CD4-positive, alpha-beta memory T cell (primary cell): ENCODE measurements at regions not wholly inside any gene's neighbourhood (a gene's known extent, or its start where the extent isn't known, plus 50 kb on each side); places are given as distances from the start of the nearest gene placed in this dataset.

Experiments
- CTCF ChIA-PET: fragments of 350-600 bp; sonication (Branson Sonifier 250); formaldehyde crosslinking; loops from one replicate; lab custom pipeline; 2021; ENCODE audit warnings: inconsistent platforms; ENCODE audit not compliant: partially characterized antibody; lab: Charles Lee
- POLR2A ChIA-PET: fragments of 350-600 bp; sonication (Branson Sonifier 250); formaldehyde crosslinking; loops from one replicate; lab custom pipeline; 2021; ENCODE audit not compliant: partially characterized antibody; lab: Charles Lee
- DNase-seq, 5 donors: peaks; one replicate each; pipeline versions ENCODE4 v3.0.0 to v3.0.0-alpha.2; 2020 to 2022; ENCODE audit warnings: mixed read lengths in 1 of 5
- H3K27ac ChIP-seq: one replicate; pipeline ENCODE4 v1.7.0; 2013; ENCODE audit warnings: low read depth, low read length
- H3K27me3 ChIP-seq: 2 replicates; pipeline ENCODE4 v1.7.0; 2013; ENCODE audit warnings: mild to moderate bottlenecking, low read length, moderate library complexity; ENCODE audit not compliant: insufficient read depth
- H3K36me3 ChIP-seq: 2 replicates; pipeline ENCODE4 v1.7.0; 2013; ENCODE audit warnings: mild to moderate bottlenecking, low read length, moderate library complexity; ENCODE audit not compliant: insufficient read depth
- H3K4me1 ChIP-seq: 2 replicates; pipeline ENCODE4 v1.7.0; 2013; ENCODE audit warnings: mild to moderate bottlenecking, low read length, moderate library complexity; ENCODE audit not compliant: insufficient read depth
- H3K4me3 ChIP-seq, 2 donors: one replicate each; pipeline ENCODE4 v1.7.0; 2013; ENCODE audit warnings: low read length in 2 of 2, mild to moderate bottlenecking in 1 of 2
- H3K9me3 ChIP-seq, 2 donors: one replicate each; pipeline ENCODE4 v1.7.0; 2013; ENCODE audit warnings: low read length in 2 of 2, control low read depth in 1 of 2; ENCODE audit not compliant: control insufficient read depth in 1 of 2
- H3K27ac Mint-ChIP-seq, 7 donors: one replicate each; pipeline ENCODE4 v1.8.0; 2020 to 2021; ENCODE audit warnings: mixed read lengths in 7 of 7, mild to moderate bottlenecking in 6 of 7, inconsistent platforms in 3 of 7, moderate library complexity in 3 of 7
- H3K27me3 Mint-ChIP-seq, 2 donors: one replicate each; pipeline ENCODE4 v1.8.0; 2020 to 2021; ENCODE audit warnings: mixed read lengths in 2 of 2
- H3K36me3 Mint-ChIP-seq, 2 donors: one replicate each; pipeline ENCODE4 v1.8.0; 2020 to 2021; ENCODE audit warnings: mixed read lengths in 2 of 2, inconsistent platforms in 1 of 2, mild to moderate bottlenecking in 1 of 2
- H3K4me1 Mint-ChIP-seq, 4 donors: one replicate each; pipeline ENCODE4 v1.8.0; 2020 to 2021; ENCODE audit warnings: mixed read lengths in 4 of 4, mild to moderate bottlenecking in 1 of 4
- H3K4me3 Mint-ChIP-seq, 8 donors: one replicate each; pipeline ENCODE4 v1.8.0; 2020 to 2021; ENCODE audit warnings: mixed read lengths in 8 of 8, mild to moderate bottlenecking in 7 of 8, moderate library complexity in 6 of 8, inconsistent platforms in 3 of 8
- H3K9me3 Mint-ChIP-seq, 8 donors: one replicate each; pipeline ENCODE4 v1.8.0; 2020 to 2021; ENCODE audit warnings: mixed read lengths in 8 of 8, mild to moderate bottlenecking in 5 of 8, inconsistent platforms in 3 of 8, moderate library complexity in 1 of 8
- intact Hi-C: fragments of 100-400 bp; cut with micrococcal nuclease; formaldehyde crosslinking; loops from one replicate; pipeline ENCODE4 v1.15.1; 2023

GRCh38 chr5:141783947-141784296, 94.3 kb downstream of the PCDH1 start:
- Histone ChIP-seq H3K4me1 (no peaks in the 10 kb centered on the region), H3K27ac (no peak overlapping the region), H3K27me3 (peaks cover 8% of the 10 kb centered on the region), H3K36me3 (no peaks in the 10 kb centered on the region), H3K9me3 (no peaks in the 10 kb centered on the region), H3K4me3 (no peak overlapping the region)
- intact Hi-C loops, result no loop called here
- ChIA-PET CTCF (interaction anchor here (1.5 to 2.8 kb wide), 2 partner anchors 29 to 92 kb away, joined by 3 to 12 read pairs; no protein-coding TSS in a partner anchor), POLR2A (no interaction called here)
- H3K4me3 Mint-ChIP-seq, result no peak overlapping the region
- no peaks in the 10 kb centered on the region for H3K36me3 Mint-ChIP-seq
- no peaks in the 10 kb centered on the region for H3K9me3 Mint-ChIP-seq
- peaks cover 3 to 23% of the 10 kb centered on the region in 2 donors for H3K27me3 Mint-ChIP-seq
- H3K4me1 Mint-ChIP-seq, result no peaks in the 10 kb centered on the region
- H3K27ac Mint-ChIP-seq, result peak overlapping the region in 1 of 7 donors; percentile 2
- DNase-seq, result no peak

DNA sequence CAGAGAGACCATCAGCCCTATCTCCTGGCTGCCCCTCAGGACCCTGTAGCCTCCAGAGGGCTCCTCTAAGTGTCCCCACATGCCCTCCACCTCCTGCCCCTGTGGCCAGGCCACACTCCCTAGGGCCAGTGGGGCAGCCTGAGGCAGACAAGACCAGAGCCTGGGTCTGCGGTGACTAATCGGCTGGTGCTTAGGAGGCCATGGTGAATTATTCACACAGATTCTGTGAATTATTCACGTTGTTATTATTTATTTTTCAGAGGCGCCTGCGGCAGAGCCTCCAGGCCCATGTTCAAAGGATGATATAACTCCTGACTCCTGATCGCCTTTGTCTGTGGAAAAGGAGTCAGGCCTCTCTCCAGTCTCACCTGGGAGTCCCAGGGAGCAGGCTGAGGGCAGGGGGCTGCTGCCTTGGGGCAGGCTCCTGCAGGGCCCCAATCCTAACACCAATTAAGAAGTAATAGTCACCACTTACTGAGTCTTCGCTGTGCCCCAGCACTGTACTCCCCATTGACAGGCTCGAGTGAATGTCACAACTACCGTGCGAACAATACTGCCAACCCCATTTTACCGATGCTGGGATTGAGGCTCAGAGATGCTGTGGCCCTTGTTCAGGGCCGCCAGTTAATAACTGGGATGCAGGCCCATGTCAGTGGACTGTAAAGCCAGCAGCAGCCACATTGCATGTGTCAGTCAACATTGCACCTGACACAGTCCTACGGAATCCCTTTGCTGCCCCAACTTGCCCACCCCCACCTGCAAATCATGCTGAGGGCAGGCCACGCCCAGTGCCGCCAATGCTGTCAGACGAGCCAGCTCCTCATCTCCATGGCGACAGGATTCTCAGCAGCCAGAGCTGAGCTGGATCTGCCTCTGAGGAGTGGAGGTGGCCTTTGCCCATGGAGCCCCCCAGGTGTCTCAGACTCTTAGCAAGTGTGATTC, 94.9 kb downstream of the PCDH1 start:
- Histone ChIP-seq H3K27ac (no peak overlapping the region), H3K36me3 (no peaks in the 10 kb centered on the region), H3K27me3 (peaks cover 8% of the 10 kb centered on the region), H3K9me3 (no peaks in the 10 kb centered on the region), H3K4me3 (no peak overlapping the region), H3K4me1 (no peaks in the 10 kb centered on the region)
- Mint-ChIP-seq H3K36me3 (no peaks in the 10 kb centered on the region), H3K9me3 (no peaks in the 10 kb centered on the region), H3K4me3 (no peak overlapping the region), H3K27me3 (peaks cover 3 to 20% of the 10 kb centered on the region in 2 donors), H3K4me1 (no peaks in the 10 kb centered on the region), H3K27ac (no peak overlapping the region)
- DNase-seq, result no peak
- POLR2A ChIA-PET, result no interaction called here
- intact Hi-C loops, result no loop called here
- CTCF ChIA-PET, result interaction anchor here (2.8 kb wide), 1 partner anchor 29 kb away, joined by 12 read pairs; no protein-coding TSS in a partner anchor

- Histone ChIP-seq H3K4me3 (no peak overlapping the region), H3K27me3 (peaks cover 3% of the 10 kb centered on the region), H3K36me3 (no peaks in the 10 kb centered on the region), H3K27ac (no peak overlapping the region), H3K9me3 (no peaks in the 10 kb centered on the region), H3K4me1 (no peaks in the 10 kb centered on the region)
- Mint-ChIP-seq H3K27me3 (peaks cover 0 to 15% of the 10 kb centered on the region in 2 donors), H3K9me3 (no peaks in the 10 kb centered on the region), H3K4me1 (no peaks in the 10 kb centered on the region), H3K36me3 (no peaks in the 10 kb centered on the region), H3K27ac (no peak overlapping the region), H3K4me3 (no peak overlapping the region)
- CTCF ChIA-PET, result no interaction called here
- POLR2A ChIA-PET, result no interaction called here
- intact Hi-C loops, result no loop called here
- DNase-seq, result no peak
Observed at GRCh38 chr5:141781910-141782309, 96.3 kb downstream of the PCDH1 start.

DNA sequence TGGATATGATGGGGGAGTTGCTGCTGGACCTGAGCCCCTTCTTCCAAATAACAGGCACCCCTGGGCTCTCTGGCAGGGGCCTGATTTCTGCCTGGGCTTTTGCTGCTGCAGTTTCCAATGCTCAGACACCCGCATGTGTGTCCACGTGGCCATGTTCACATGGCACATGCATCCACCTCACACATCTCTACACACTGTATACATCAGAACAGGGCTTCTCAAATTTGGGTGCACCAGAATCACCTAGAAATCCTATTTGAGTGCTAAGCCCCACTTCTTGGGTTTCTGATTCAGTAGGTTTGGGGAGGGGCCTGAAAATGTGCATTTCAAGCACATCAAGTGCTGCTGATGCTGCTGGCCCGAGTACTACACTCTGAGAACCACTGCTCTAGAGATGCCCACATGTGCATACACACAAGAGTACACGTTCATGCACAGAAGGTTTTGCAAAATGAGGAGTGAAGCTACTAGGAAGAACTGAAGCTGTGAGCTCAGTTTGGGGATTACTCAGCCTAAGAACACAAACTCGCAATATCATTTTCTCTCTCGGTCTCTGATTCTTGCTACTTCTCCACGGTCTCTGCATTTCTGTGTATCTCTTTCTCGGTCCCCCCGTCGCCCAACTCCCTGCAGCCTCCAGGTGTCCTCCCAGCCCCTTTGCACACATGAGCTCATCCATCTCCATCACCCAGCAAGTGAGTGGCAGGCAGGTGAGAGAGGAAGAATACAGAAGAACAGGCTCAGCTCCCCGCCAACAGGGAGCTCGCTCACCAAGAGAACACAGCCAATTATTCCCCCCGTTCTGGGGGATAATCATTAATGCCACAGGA, 97.0 kb downstream of the PCDH1 start:
- H3K4me1 ChIP-seq, result no peaks in the 10 kb centered on the region
- Mint-ChIP-seq H3K9me3 (no peaks in the 10 kb centered on the region), H3K4me3 (no peak overlapping the region), H3K27me3 (peaks cover 0 to 17% of the 10 kb centered on the region in 2 donors), H3K36me3 (no peaks in the 10 kb centered on the region), H3K27ac (no peak overlapping the region), H3K4me1 (no peaks in the 10 kb centered on the region)
- intact Hi-C loops, result no loop called here
- no peaks in the 10 kb centered on the region for H3K36me3 ChIP-seq
- no peaks in the 10 kb centered on the region for H3K27me3 ChIP-seq
- CTCF ChIA-PET, result no interaction called here
- H3K9me3 ChIP-seq, result no peaks in the 10 kb centered on the region
- no peak overlapping the region for H3K4me3 ChIP-seq
- POLR2A ChIA-PET, result no interaction called here
- no peak for DNase-seq
- no peak overlapping the region for H3K27ac ChIP-seq

DNA sequence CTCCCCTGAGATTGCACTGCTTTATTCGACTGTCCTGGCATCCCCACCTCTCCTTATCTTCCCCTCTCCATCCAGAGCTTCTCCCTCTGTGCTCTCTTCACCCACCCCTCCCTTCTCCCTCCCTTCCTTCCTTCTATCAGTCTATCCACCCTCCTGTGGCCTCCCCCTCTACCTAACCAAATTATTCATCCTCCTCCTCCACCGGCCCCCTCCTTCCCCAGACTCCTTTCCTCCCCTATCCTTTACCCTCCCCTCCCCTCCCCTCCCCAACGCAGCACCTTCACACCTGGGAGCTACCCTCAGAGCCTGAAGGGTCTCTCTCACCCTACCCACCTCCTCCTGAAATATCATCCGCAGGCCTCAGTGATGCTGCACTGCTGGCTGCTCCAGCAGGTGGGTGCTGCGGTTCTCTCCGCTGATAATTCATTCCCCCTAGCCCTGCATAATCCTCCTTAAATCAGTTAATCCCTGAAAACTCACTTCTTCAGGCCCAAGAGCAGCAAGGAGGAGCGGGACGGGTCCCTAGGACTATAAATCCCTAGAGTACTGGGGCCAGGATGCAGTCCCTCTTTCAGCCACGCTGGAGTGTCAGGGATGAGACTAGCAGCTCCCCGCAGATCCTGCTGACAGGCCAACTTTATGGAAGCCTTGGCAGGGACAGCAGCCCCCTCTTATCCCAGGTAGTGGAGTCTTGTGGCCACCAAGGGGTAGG, 97.8 kb downstream of the PCDH1 start:
- DNase-seq, result no peak
- H3K27me3 ChIP-seq, result no peaks in the 10 kb centered on the region
- H3K4me1 ChIP-seq, result no peaks in the 10 kb centered on the region
- H3K27ac Mint-ChIP-seq, result no peak overlapping the region
- no peaks in the 10 kb centered on the region for H3K9me3 Mint-ChIP-seq
- H3K27ac ChIP-seq, result no peak overlapping the region
- H3K36me3 Mint-ChIP-seq, result no peaks in the 10 kb centered on the region
- no peak overlapping the region for H3K4me3 ChIP-seq
- POLR2A ChIA-PET, result no interaction called here
- no peaks in the 10 kb centered on the region for H3K9me3 ChIP-seq
- no peaks in the 10 kb centered on the region for H3K4me1 Mint-ChIP-seq
- peaks cover 0 to 14% of the 10 kb centered on the region in 2 donors for H3K27me3 Mint-ChIP-seq
- intact Hi-C loops, result no loop called here
- H3K36me3 ChIP-seq, result no peaks in the 10 kb centered on the region
- CTCF ChIA-PET, result interaction anchor here (1.3 kb wide), 1 partner anchor 46 kb away, joined by 3 read pairs; no protein-coding TSS in a partner anchor
- H3K4me3 Mint-ChIP-seq, result no peak overlapping the region

GRCh38 chr5:141779503-141779973, 97.5 kb upstream of the ARAP3 start:
- Histone ChIP-seq H3K9me3 (no peaks in the 10 kb centered on the region), H3K4me1 (no peaks in the 10 kb centered on the region), H3K4me3 (no peak overlapping the region), H3K36me3 (no peaks in the 10 kb centered on the region), H3K27me3 (no peaks in the 10 kb centered on the region), H3K27ac (no peak overlapping the region)
- Mint-ChIP-seq H3K4me3 (no peak overlapping the region), H3K4me1 (no peaks in the 10 kb centered on the region), H3K27me3 (peaks cover 0 to 18% of the 10 kb centered on the region in 2 donors), H3K36me3 (no peaks in the 10 kb centered on the region), H3K27ac (no peak overlapping the region), H3K9me3 (no peaks in the 10 kb centered on the region)
- ChIA-PET POLR2A (no interaction called here), CTCF (interaction anchor here (1.3 kb wide), 1 partner anchor 47 kb away, joined by 3 read pairs; no protein-coding TSS in a partner anchor)
- intact Hi-C loops, result no loop called here
- no peak for DNase-seq
